Heart left ventricle (tissue), 16 donors: ENCODE measurements at regions not wholly inside any gene's neighbourhood (a gene's known extent, or its start where the extent isn't known, plus 50 kb on each side); places are given as distances from the start of the nearest gene placed in this dataset.

Experiments used
- ATAC-seq, 4 donors: fragments of 200-7000 bp; cut with Tn5 transposase; one replicate each; pipeline ENCODE4 v1.9.1; 2020 to 2022; ENCODE audit warnings: moderate library complexity in 4 of 4, mild to moderate bottlenecking in 3 of 4, moderate number of reproducible peaks in 1 of 4
- DNase-seq, 5 donors: peaks; one replicate each; pipeline ENCODE4 v3.0.0-alpha.2; 2020
- H3K27ac ChIP-seq, 12 donors: fragments of 200-600 bp; sonication (generic) in 4 of 12; one replicate each; pipeline versions ENCODE4 v1.5.0 to v1.8.0; 2016 to 2022; ENCODE audit warnings: mild to moderate bottlenecking in 2 of 12
- H3K27me3 ChIP-seq, 9 donors: fragments of 200-600 bp; sonication (generic) in 2 of 9; one replicate each; pipeline versions ENCODE4 v1.5.1 to v1.8.0; 2016 to 2022; ENCODE audit warnings: mild to moderate bottlenecking in 3 of 9
- H3K36me3 ChIP-seq, 9 donors: fragments of 200-600 bp; sonication (generic) in 2 of 9; one replicate each; pipeline versions ENCODE4 v1.5.0 to v1.8.0; 2018 to 2022; ENCODE audit warnings: mild to moderate bottlenecking in 2 of 9
- H3K4me1 ChIP-seq, 12 donors: fragments of 200-600 bp; sonication (generic) in 4 of 12; one replicate each; pipeline versions ENCODE4 v1.5.0 to v1.8.0; 2016 to 2022; ENCODE audit warnings: mild to moderate bottlenecking in 3 of 12
- H3K4me3 ChIP-seq, 12 donors: fragments of 200-600 bp; sonication (generic) in 4 of 12; one replicate each; pipeline versions ENCODE4 v1.5.0 to v1.8.0; 2017 to 2022; ENCODE audit warnings: mild to moderate bottlenecking in 9 of 12, moderate library complexity in 4 of 12
- H3K9me3 ChIP-seq, 12 donors: fragments of 200-600 bp; sonication (generic) in 4 of 12; one replicate each; pipeline versions ENCODE4 v1.5.0 to v1.8.0; 2016 to 2022; ENCODE audit warnings: mild to moderate bottlenecking in 1 of 12
- POLR2A ChIP-seq, 2 donors: fragments of 450-650 bp; IDR thresholded peaks; one replicate each; pipeline ENCODE4 v1.6.1; 2017; ENCODE audit warnings: antibody characterized with exemption in 2 of 2, mild to moderate bottlenecking in 2 of 2, moderate library complexity in 2 of 2
- WGBS, 4 donors: extraction: QIAGEN DNeasy Blood & Tissue Kit in 2 of 4; methylation state at CpG; one replicate each; pipeline versions ENCODE4 v1.1.5 to v1.1.7; 2013 to 2018; 5-methylcytosine and 5-hydroxymethylcytosine counted together
- intact Hi-C, 10 donors: fragments of 100-400 bp; cut with DNase I; formaldehyde crosslinking; loops; one replicate each; pipeline versions ENCODE4 v1.11.1 to v1.14.2; 2022
- TF ChIP-seq, protein P1 (sequence below), 12 donors: fragments of 200-600 bp; sonication (generic) in 4 of 12; IDR thresholded peaks; one replicate each; pipeline versions ENCODE4 v1.5.0 to v1.8.0; 2018 to 2022; ENCODE audit warnings: antibody characterized with exemption in 12 of 12, mild to moderate bottlenecking in 5 of 12
- donor health status: ischemic (EF 13 %, LVEDD 7.1; RV severe dilation, severe dysfunction).
- donor health status: healthy with polysubstance abuse.
- donor health status: DM: no; HTN: yes; CAD: no.
- donor health status: DM: no; HTN: no; CAD: no.
- donor health status: ischemic (EF 25% LVEDD 6.9; RV normal size, moderate dysfunction).
- donor health status: ischemic (EF 25% LVEDD 5.7; RV mildly dilated, moderate dysfunction).
- donor health status: healthy.
- donor health status: DM: yes; HTN: yes; CAD: no.
- donor health status: ischemic (EF 35%, LVEDD 5.7; RV mildly dilated, moderate dysfunction).
- donor health status: nonischemic (EF 11% LVEDD 7.7; RV severe dilation, severe dysfunction).
- donor health status: DM: yes; HTN: yes; CAD: no.
- donor health status: PGD.
- donor health status: ischemic (EF 29% LVEDD 5.4; RV normal size, mild dysfunction).
- donor health status: nonischemic (EF 23%, LVEDD 6.1; RV moderate dilation, normal function).

DNA sequence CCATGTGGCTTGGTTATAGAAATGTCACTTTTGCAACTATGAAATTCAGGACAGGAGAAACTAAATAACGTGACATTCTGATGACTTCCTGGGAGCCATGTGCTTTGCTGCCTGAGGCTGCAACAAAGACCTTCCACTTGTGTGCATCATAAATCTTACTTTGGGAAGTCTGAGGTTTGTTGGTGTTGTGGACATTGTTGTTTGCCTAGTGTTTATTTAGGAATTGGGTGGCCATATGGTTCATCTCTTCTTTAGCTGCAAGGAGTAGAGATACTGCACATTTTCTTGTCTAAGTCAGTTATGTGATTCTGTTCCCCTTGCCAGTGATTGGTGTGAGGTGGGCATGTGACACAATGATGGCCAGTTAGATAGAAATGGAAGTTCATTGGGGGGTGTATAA, 167.3 kb upstream of the SSTR1 start:
- Histone ChIP-seq H3K9me3 (no peaks in the 10 kb centered on the region), H3K36me3 (no peaks in the 10 kb centered on the region), H3K27me3 (no peaks in the 10 kb centered on the region), H3K27ac (no peak overlapping the region), H3K4me3 (no peak overlapping the region), H3K4me1 (no peaks in the 10 kb centered on the region)
- intact Hi-C loops = no loop called here
- ATAC-seq = no peak
- no peak for TF ChIP-seq POLR2A (IDR thresholded peaks at IDR 0.05)
- TF ChIP-seq, protein P1, sequence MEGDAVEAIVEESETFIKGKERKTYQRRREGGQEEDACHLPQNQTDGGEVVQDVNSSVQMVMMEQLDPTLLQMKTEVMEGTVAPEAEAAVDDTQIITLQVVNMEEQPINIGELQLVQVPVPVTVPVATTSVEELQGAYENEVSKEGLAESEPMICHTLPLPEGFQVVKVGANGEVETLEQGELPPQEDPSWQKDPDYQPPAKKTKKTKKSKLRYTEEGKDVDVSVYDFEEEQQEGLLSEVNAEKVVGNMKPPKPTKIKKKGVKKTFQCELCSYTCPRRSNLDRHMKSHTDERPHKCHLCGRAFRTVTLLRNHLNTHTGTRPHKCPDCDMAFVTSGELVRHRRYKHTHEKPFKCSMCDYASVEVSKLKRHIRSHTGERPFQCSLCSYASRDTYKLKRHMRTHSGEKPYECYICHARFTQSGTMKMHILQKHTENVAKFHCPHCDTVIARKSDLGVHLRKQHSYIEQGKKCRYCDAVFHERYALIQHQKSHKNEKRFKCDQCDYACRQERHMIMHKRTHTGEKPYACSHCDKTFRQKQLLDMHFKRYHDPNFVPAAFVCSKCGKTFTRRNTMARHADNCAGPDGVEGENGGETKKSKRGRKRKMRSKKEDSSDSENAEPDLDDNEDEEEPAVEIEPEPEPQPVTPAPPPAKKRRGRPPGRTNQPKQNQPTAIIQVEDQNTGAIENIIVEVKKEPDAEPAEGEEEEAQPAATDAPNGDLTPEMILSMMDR (IDR thresholded peaks at IDR 0.05) = no peak
- DNase-seq = no peak
- 54 to 86% (median 72%) methylated on average over 1 of the region's 1 CpG for WGBS, 4 donors

DNA sequence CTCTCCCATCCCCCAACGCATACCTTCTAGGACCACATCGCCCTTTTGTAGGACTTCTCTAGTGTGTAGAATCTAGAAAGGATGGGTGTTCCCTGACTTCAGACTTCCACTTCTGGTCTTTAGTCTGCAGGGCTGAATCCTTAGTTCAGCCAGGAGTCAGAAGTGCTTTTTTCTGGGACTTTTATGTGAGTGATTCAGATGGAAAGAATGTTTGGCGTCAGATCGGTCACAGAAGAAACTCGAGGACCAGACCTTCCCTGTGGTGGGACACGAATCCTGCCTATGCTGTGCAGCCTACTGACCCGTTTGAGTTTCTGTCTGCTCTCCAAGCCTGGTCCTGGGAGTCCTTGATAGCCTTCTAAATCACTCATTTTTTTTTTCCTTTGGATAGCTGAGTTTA, 165.4 kb upstream of the SSTR1 start:
- ATAC-seq (peak in 1 of 4 donors; percentile 26), DNase-seq (no peak)
- Histone ChIP-seq H3K4me3 (no peak overlapping the region), H3K27me3 (no peaks in the 10 kb centered on the region), H3K27ac (no peak overlapping the region), H3K36me3 (no peaks in the 10 kb centered on the region), H3K4me1 (no peaks in the 10 kb centered on the region), H3K9me3 (no peaks in the 10 kb centered on the region)
- TF ChIP-seq, protein P1 (IDR thresholded peaks at IDR 0.05) = no peak
- no peak for TF ChIP-seq POLR2A (IDR thresholded peaks at IDR 0.05)
- WGBS, 4 donors = 47 to 55% (median 51%) methylated on average over 7 of the region's 7 CpGs
- intact Hi-C loops = no loop called here

DNA sequence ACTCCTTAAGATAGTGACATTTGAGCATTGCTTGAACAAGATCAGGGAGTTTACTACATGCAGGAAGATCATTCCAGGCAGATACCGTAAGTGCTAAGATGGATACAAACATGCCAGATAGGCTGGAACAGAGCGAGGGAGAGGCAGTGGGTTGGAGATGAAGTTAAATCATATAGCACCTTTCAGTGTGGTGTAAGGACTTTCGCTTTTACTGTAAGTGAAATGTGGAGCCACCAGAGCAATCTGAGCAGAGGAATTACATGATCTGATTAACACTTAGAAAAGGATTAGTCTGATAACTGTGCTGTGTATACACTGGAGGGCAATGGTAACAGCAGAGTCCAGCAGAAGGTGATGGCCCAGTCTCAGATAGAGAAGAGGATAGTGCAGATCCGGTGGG, 163.0 kb upstream of the SSTR1 start:
- 47 to 75% (median 66%) methylated on average over 4 of the region's 4 CpGs for WGBS, 4 donors
- DNase-seq = no peak
- H3K36me3 ChIP-seq = no peaks in the 10 kb centered on the region
- no peak for ATAC-seq
- no peak overlapping the region for H3K27ac ChIP-seq
- H3K27me3 ChIP-seq = no peaks in the 10 kb centered on the region
- intact Hi-C loops = no loop called here
- H3K9me3 ChIP-seq = peaks cover 0 to 17% (median 0%) of the 10 kb centered on the region in 12 donors
- H3K4me1 ChIP-seq = no peaks in the 10 kb centered on the region
- TF ChIP-seq, protein P1 (IDR thresholded peaks at IDR 0.05) = no peak
- TF ChIP-seq POLR2A (IDR thresholded peaks at IDR 0.05) = no peak
- H3K4me3 ChIP-seq = no peak overlapping the region

DNA sequence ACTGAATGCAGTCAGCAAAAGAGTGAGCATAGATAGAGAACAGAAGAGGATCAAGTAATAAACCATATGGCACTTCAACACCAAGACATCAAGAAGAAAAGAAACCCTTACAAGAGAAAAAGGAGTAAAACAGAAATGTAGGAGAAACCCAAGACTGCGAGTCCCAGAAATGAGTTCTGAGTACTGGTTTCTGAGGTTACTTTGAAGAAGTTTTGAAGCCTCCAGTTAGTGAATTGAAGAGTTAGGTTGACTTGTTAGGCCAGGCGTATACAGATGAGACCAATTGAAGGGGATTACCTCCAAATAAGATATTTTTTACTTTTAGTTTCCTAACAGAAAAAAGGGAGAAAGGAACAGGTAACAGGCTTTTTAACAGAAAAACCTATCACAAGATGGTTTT, 162.2 kb upstream of the SSTR1 start:
- ATAC-seq = no peak
- 89 to 95% (median 92%) methylated on average over 2 of the region's 2 CpGs for WGBS, 4 donors

More for the DNA sequence above, 162.2 kb upstream of the SSTR1 start:
- no peak for TF ChIP-seq POLR2A (IDR thresholded peaks at IDR 0.05)
- TF ChIP-seq, protein P1 (IDR thresholded peaks at IDR 0.05) = no peak
- H3K27me3 ChIP-seq = no peaks in the 10 kb centered on the region
- H3K4me1 ChIP-seq = no peaks in the 10 kb centered on the region
- no peak overlapping the region for H3K4me3 ChIP-seq
- intact Hi-C loops = no loop called here
- H3K36me3 ChIP-seq = no peaks in the 10 kb centered on the region
- DNase-seq = no peak
- H3K9me3 ChIP-seq = peaks cover 0 to 17% (median 0%) of the 10 kb centered on the region in 12 donors
- no peak overlapping the region for H3K27ac ChIP-seq
